GM12865 (cell line): ENCODE measurements at regions not wholly inside any gene's neighbourhood (a gene's known extent, or its start where the extent isn't known, plus 50 kb on each side); places are given as distances from the start of the nearest gene placed in this dataset.

Experiments used
- DNase-seq: peaks from one replicate; pipeline ENCODE4 v3.0.0; 2010; ENCODE audit warnings: low read depth
- H3K4me3 ChIP-seq: 2 replicates; pipeline ENCODE4 v1.5.1; 2011; ENCODE audit warnings: mild to moderate bottlenecking, low read depth, low read length, control low read depth
- TF ChIP-seq, protein P1 (sequence below): IDR thresholded peaks from 2 replicates; pipeline ENCODE4 v1.5.1; 2011; ENCODE audit warnings: low read length, control low read depth, low read depth, inconsistent platforms; ENCODE audit not compliant: insufficient read depth; ENCODE audit errors: missing control alignments

DNA sequence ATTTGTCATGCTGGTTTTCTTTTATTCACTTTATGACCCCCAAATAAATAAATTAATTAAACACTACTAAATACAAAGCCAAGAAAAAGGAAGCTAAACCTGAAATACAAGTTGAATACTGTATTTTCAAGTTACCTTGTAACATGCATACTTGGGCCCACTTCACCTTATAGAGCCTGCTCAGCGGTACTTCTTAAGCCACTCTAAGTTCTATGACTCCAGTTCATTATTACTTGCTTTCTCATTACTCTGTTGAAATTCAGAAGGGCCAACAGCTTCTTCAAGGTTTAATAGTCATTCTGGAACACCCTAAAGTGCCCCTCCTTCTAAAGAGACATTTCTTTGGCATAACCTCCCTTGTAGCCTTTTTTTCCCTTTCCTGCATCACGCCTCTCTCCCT is 844.5 kb downstream of the RPA4 start:
- TF ChIP-seq, protein P1, sequence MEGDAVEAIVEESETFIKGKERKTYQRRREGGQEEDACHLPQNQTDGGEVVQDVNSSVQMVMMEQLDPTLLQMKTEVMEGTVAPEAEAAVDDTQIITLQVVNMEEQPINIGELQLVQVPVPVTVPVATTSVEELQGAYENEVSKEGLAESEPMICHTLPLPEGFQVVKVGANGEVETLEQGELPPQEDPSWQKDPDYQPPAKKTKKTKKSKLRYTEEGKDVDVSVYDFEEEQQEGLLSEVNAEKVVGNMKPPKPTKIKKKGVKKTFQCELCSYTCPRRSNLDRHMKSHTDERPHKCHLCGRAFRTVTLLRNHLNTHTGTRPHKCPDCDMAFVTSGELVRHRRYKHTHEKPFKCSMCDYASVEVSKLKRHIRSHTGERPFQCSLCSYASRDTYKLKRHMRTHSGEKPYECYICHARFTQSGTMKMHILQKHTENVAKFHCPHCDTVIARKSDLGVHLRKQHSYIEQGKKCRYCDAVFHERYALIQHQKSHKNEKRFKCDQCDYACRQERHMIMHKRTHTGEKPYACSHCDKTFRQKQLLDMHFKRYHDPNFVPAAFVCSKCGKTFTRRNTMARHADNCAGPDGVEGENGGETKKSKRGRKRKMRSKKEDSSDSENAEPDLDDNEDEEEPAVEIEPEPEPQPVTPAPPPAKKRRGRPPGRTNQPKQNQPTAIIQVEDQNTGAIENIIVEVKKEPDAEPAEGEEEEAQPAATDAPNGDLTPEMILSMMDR: no peak
- DNase-seq: no peak
- H3K4me3 ChIP-seq: no peak overlapping the region

DNA sequence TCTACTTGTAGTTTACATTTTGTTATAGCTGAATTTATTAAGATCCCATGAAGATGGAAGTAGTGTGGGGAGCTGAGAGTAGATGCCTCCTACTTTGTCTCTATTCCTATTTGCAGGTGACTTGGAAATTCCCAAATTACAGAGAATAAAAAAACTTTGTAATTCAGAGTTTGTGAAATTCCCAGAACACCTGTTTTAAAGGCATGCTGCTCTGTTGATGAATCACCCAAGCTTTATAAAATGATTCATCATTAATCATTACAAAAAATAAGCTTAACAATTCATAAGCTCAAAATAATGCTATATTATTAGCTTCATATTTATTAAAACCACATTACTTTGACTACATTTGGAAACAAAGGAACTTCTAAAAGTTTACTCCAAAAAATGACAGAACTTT is 856.3 kb downstream of the RPA4 start:
- TF ChIP-seq, protein P1: no peak
- no peak overlapping the region for H3K4me3 ChIP-seq
- DNase-seq: no peak

DNA sequence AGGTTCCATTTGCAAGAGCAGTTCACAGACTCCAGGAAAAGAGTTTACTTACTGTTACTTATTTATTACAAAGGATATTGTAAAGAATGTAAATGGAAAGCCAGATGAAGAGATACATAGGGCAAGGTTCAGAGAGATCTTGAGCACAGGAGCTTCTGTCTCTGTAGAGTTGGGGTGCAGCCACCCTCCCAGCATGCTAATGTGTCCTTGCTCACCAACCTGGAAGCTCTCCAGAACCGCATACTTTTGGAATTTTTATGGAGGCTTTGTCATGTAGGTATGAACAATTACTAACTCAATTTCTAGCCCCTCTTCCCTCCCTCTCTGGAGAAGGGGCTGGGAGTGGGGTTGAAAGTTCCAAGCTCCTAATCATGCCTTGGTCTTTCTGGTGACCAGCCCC is 857.2 kb downstream of the RPA4 start:
- H3K4me3 ChIP-seq: no peak overlapping the region
- DNase-seq: no peak
- TF ChIP-seq, protein P1: no peak

DNA sequence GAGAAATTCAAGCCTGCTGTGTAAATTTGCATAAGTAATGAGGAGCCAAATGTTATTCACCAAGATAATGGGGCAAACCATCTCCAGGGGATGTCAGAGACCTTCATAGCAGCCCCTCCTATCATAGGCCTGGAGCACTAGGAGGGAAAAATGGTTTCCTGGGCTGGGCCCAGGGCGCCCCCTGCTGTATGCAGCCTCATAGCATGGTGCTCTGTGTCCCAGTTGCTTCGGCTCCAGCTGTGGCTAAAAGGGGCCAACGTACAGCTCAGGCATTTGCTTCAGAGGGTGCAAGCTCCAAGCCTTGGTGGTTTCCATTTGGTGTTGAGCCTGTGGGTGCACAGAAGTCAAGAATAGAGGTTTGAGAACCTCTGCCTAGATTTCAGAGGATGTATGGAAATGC is 859.3 kb downstream of the RPA4 start:
- TF ChIP-seq, protein P1: no peak
- peak; percentile 1 for DNase-seq
- H3K4me3 ChIP-seq: no peak overlapping the region

DNA sequence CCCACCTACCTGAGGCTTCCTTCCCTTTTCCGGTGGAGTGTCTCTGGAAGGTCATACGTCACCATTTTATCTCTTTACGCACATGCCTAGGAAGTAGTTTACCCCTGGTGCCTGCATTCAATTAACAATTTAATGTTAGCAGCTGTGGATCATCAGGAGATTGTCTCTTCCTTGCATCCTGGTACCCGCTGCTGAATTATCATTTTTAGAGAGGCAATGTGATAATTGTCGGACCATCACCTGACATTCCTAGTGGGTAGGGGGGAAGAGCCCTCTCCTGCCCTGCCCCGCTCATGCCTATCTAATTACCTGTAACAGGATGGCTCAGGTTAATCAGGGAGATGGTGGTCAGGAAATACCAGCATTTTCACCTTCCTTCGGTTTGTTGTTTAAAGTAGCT is 863.6 kb downstream of the RPA4 start:
- no peak for DNase-seq
- no peak overlapping the region for H3K4me3 ChIP-seq
- TF ChIP-seq, protein P1: no peak

DNA sequence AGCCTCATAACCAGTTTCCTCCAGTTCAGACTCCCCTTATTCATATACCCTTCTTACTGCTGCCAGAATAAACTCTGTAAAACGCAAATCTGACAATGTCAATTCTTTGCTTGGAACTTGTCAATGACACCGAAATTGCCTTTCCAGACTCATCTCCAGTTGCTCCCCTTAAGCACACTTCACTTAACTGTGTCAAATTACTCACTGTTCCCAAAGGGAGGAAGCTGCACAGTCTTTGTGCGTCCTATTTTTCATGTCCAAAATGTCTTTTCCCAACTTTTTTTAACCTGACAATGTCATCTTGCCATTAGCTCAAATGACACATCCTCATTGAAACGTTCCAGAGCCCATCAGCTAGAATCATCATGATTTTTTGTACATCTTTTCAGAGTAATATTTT is 867.3 kb downstream of the RPA4 start:
- TF ChIP-seq, protein P1: no peak
- H3K4me3 ChIP-seq: no peak overlapping the region
- DNase-seq: no peak

DNA sequence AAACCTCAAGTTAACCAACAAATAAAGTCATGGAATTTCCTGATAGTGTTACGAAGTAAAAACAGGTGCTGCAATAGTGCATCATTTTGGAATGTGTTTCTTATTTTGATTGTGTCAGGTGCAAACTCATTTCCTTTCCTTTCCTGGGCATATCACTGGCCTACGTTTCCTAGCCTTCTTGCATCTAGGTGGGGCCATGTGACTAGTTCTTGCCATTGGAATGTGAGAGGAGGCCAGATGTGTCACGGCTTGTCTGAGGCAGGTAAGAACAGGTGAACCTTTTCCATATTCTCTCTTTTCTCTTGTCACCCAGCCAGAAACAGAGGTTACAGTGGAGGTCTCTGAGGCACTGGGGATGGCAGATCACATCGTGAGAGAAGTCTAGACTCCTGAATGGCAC is 868.0 kb downstream of the RPA4 start:
- DNase-seq: no peak
- TF ChIP-seq, protein P1: no peak
- H3K4me3 ChIP-seq: no peak overlapping the region
